ENCODE measurements at regions not wholly inside any gene's neighbourhood (a gene's known extent, or its start where the extent isn't known, plus 50 kb on each side); places are given as distances from the start of the nearest gene placed in this dataset.

GRCh38 chr12:66048218-66048834 lies 82.2 kb downstream of the LLPH start:
- TF ChIP-seq CTCF (IDR thresholded peaks at IDR 0.05; ENCODE audit: insufficient read depth, low read length), result no peak
- TF ChIP-seq REST (IDR thresholded peaks at IDR 0.05; ENCODE audit: insufficient replicate concordance, low read depth), result no peak
- no peak for TF ChIP-seq POLR2AphosphoS5 (IDR thresholded peaks at IDR 0.05; ENCODE audit: low read depth)
- TF ChIP-seq GABPA (IDR thresholded peaks at IDR 0.05; ENCODE audit: low read depth), result no peak
- TF ChIP-seq SPI1 (IDR thresholded peaks at IDR 0.05; ENCODE audit: borderline replicate concordance, low read depth), result no peak

Measured in HL-60 (cell line).